GM19023 (cell line): ENCODE measurements at regions not wholly inside any gene's neighbourhood (a gene's known extent, or its start where the extent isn't known, plus 50 kb on each side); places are given as distances from the start of the nearest gene placed in this dataset.

ENCODE experiments used
- ATAC-seq: cut with Tn5 transposase; IDR thresholded peaks from one replicate; pipeline ENCODE4 v1.9.1; 2021; ENCODE audit warnings: mild to moderate bottlenecking, moderate library complexity; ENCODE audit not compliant: unreplicated experiment

DNA sequence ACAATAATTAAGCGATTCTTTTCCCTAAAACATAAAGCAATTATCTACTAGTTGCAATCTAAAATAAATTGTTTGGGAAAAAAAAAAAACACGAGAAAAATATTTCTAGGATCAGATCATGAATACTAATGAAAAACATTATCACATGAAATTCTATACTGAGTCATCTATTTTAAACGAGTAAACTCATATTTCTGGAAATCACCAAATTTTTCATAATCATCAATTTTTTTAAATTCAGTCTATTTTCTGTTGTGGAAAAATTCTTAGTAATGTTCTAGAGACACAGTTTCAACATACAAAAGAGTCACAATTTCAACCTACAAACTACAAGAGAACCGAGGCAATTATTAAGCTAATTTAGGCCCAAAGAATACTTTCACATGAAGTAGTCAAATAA is 245.6 kb upstream of the SOX5 start:
- ATAC-seq = no peak

- no peak for ATAC-seq
These were observed 241.6 kb upstream of the SOX5 start for GRCh38 chr12:24191117-24191516.

GRCh38 chr12:24185782-24186181 is 236.3 kb upstream of the SOX5 start:
- ATAC-seq = no peak

DNA sequence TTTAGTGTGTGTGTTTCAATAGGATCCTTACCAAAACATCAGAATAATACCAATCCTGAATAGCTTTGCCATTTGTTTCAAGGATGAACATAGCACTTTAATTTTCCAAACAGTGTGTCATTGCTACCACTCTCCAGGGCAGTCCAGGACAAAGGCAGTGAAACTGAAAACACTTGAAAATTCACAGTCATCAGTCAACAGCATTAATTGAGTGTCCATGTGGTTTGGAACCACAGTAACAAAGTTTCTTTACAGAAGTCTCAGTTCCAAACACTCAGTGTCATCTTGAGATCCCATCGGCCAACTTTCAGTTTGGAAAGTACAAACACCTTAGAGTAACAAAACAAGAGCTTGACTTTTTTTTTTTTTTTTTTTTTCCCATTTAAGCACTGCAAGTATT is 228.4 kb upstream of the SOX5 start:
- peak; percentile 89 for ATAC-seq

- ATAC-seq = no peak
These were observed 226.5 kb upstream of the SOX5 start for GRCh38 chr12:24175929-24176328.

- no peak for ATAC-seq
These were observed 225.8 kb upstream of the SOX5 start for GRCh38 chr12:24175284-24175683.

DNA sequence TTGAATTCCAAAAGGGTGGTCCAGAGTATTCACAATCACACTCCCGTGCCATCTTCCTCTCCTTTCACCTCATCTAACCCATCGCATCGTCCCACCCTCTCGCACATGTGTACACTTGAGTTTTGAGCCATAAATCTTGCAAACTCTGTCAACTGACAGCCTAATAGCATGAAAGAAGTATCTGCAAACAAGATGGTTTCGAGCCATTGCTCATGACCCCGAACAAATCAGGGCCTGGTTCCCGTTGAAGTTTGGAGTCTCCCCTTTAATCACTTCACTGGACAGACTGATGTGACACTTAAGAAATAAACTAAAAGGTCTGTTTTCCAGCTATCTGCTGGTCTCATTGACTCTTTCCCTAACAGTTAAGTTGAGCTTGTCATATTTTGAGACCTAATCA is 223.6 kb upstream of the SOX5 start:
- ATAC-seq = no peak

GRCh38 chr12:24172773-24173066 is 223.2 kb upstream of the SOX5 start:
- no peak for ATAC-seq

- peak; percentile 83 for ATAC-seq
These were observed 222.7 kb upstream of the SOX5 start for GRCh38 chr12:24172031-24172772.

DNA sequence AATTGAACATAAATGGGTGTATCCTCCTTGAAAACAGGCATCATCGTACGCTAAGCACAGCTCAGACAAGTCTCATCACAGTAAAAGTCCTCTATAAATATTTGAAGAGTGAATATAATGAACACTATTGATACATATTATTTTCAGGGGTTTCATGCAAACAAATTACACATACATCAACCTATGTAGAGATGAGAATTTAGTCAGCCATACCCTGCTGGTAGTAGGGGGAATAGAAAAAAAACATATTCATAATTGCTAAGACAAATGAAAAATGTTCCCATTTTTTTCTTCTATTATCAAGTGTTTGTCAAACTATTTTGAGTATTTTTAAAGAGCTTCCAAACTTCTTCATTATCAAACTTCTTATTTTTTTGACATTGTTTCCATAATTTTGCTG is 205.6 kb upstream of the SOX5 start:
- ATAC-seq = no peak

DNA sequence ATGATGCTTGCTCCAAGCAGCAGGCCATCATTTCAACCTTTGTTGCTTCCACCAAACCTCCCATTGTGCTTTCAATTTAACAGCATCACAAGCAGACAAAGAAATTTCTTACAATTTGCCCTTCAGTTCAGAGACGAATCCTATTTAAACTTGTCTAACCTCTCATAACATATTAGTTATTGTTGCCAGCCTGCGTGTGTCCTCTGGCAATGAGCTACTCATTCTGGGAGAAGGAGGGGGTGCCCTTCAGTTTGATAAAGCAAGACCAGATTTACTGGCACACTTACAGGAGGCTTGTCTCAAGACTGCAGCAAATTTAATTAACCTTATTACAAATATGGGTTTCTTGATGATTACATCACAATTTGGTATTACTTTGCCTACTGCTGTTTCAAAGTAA is 203.6 kb upstream of the SOX5 start:
- no peak for ATAC-seq

DNA sequence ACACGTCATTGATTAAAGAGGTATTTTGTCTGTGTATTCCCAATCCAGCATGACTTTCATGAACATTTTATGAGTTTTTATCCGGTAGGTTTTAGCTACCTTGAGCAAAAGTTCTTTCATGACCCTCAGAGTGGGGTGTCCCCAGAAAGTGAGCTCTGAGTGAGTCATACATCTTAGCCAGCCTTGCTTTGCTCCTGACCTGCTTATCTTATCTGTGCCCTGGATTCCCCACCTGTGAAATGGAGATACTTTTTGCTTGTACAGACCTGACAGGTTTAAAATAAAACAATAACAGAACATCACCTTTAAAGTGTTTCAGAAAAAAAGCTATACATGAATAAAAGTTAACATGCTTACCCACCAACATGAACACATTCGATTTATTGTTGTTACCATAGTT is 202.8 kb upstream of the SOX5 start:
- no peak for ATAC-seq

DNA sequence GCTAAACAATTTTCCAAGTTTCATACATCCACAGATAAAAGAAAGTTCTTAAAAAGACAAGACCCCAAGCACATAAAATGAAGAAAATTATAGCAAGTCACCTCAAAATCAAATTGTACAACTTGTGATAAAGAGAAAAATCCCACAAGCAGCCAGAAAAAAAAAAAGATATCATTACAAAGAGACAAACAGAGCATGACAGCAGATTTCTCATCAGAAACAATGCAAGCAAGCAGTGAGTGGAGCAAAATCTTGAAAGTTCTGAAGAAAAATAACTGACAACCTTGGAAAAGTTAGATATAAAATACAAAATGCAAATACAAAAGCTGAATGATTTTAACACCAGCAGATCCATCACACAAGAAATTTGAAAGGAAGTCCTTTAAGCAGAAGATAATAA is 194.5 kb upstream of the SOX5 start:
- no peak for ATAC-seq

DNA sequence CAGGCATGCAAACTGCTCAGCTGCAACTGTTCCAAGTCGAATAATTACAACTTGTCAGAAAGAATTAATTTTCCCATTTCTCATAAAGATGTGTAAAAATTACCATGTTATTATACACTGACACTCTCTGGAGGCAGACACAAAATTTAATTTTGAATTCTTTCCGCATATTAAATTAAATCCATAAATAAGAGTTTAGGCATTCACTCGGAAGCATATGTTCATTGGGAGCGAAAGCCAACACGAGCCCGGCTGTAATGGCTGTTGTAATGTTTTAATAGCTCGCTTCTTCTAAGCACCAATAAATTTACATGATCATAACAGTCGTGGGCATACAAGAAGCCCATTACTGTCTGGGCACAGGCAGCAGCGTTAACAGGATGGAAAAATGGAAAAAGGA is 189.6 kb upstream of the SOX5 start:
- no peak for ATAC-seq

GRCh38 chr12:24138041-24138440 is 188.6 kb upstream of the SOX5 start:
- ATAC-seq = no peak

DNA sequence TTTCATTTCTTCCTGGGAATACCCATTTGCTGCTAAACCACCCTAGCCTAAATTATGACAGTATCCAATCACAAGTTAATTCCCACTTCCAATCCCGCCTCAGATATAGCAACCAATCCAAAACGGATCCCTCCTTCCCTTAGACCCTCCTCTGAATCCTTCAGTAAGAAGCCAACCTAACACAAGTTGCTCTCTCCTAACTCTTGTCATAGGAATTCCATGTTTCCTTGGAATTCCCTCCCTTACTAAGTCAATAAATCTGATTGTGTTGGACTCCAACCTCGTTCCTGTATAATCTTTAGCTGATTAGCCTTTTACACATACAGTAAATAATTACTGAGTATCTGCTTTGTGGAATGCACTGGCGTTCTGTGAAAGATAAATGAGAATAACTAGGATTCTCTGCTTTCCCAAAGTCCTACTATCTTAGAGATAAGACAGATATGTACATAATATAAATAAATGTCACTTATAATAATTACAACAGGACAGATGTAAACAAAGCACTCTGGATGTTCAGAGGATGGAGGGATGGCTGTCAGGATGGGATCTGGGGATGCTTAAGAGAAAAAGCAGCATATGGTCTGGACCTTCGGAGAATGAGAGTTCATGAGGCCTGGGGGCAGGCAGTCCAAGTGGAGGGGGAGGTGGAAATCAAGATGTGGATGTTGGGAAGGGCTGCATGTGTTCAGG is 185.8 kb upstream of the SOX5 start:
- ATAC-seq = no peak

GRCh38 chr12:24134092-24134491 is 184.6 kb upstream of the SOX5 start:
- no peak for ATAC-seq

DNA sequence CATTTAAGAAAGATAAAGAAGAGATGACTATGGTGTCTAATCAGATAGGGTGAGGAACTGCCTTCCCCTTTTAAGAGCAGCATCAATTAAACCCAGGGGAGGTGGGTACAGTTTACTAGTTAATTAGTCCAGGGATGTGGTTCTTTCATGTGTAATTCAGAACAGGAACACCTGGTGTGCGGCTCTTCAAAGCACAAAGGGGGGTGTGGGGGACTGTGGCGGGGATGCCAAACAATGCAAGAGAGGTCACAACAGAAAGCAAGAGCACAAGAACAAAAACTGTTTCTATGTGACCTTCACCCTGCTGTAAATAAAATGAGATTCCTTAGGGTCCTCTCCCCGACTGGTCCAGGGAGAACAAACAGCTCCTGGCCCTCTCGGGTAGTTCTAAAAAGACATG is 183.9 kb upstream of the SOX5 start:
- no peak for ATAC-seq

GRCh38 chr12:24127919-24128721 is 178.7 kb upstream of the SOX5 start:
- ATAC-seq = peak; percentile 99

GRCh38 chr12:24125280-24125679 is 175.8 kb upstream of the SOX5 start:
- no peak for ATAC-seq

- no peak for ATAC-seq
These were observed 172.4 kb upstream of the SOX5 start for GRCh38 chr12:24121911-24122310.

GRCh38 chr12:24118668-24119067 is 169.2 kb upstream of the SOX5 start:
- no peak for ATAC-seq
